ENCODE measurements at regions not wholly inside any gene's neighbourhood (a gene's known extent, or its start where the extent isn't known, plus 50 kb on each side); places are given as distances from the start of the nearest gene placed in this dataset.

- TF ChIP-seq NFATC3 (IDR thresholded peaks at IDR 0.05) (no peak), ZNF445 (CRISPR knock-in tag; IDR thresholded peaks at IDR 0.05; ENCODE audit: low read depth) (no peak), ELK3 (CRISPR knock-in tag; IDR thresholded peaks at IDR 0.05) (no peak), NBN (IDR thresholded peaks at IDR 0.05; ENCODE audit: low read depth) (no peak), JUN (IDR thresholded peaks at IDR 0.05; ENCODE audit: borderline replicate concordance, low read depth, low read length) (no peak), JUN (CRISPR knock-in tag; IDR thresholded peaks at IDR 0.05; ENCODE audit: borderline replicate concordance) (no peak), ELF1 (tag; IDR thresholded peaks at IDR 0.05) (no peak), CBX1 (IDR thresholded peaks at IDR 0.05; ENCODE audit: low read depth) (no peak), HDAC2 (IDR thresholded peaks at IDR 0.05) (no peak)
These were observed 480.5 kb upstream of the ID4 start for GRCh38 chr6:19356692-19357091.
